Posterior cingulate gyrus (tissue), 11 donors: ENCODE measurements at regions not wholly inside any gene's neighbourhood (a gene's known extent, or its start where the extent isn't known, plus 50 kb on each side); places are given as distances from the start of the nearest gene placed in this dataset.

Source experiments
- DNase-seq, 10 donors: peaks; one replicate each; pipeline versions ENCODE4 v3.0.0 to v3.0.0-alpha.2; 2020 to 2021; ENCODE audit warnings: mixed read lengths in 3 of 10
- intact Hi-C: fragments of 100-400 bp; cut with DNase I; formaldehyde crosslinking; loops from one replicate; pipeline ENCODE4 v1.15.1; 2023

DNA sequence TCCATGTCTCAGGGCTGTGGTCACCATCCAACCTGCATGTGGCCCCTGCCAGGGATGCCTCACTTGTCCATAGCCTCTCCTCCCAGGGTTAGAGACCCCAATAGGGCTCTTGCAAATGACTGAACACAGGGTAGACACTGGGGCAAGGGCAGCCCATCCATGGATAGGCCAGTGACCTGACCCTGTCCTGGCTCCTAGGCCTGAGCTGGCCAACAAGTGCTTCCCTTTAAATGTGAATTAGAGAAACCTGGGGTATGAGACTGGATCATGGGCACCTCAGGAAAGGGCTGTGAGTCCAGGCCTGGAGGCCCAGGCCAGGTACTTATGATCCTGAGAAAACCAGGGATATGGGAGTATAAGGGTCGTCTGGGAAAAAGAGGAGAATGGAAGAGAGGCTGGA lies 64.5 kb downstream of the COPS8 start:
- no peak for DNase-seq
- intact Hi-C loops: loop anchor here (10.0 kb wide), 1 partner anchor 325 kb away; no protein-coding TSS in a partner anchor

DNA sequence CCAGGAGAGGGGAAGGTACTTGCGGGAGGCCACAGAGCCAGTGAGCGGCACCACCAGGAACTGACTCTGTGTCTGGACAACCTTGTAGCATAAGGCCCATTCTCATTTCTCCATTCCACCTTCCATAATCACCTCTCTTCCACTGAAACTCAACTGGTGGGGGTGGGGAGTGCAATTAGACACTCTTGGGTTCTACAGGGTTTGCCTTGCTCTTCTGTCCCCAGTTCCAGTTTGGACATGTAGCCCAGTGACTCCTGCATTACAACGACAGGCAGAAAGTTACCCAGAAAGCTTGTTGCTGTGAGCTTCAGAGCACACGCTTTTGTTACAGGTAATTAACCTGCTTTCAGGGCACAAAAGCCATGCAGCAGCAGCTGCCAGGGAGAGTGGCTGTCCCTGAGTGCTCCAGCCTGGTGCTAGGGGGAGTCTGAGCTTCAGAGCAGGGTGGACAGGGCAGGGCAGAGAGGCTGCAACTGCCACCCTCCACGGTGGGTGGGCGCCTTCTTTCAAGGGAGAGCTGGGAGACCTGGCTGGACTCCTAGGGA lies 65.2 kb downstream of the COPS8 start:
- no peak for DNase-seq
- intact Hi-C loops: loop anchor here (10.0 kb wide), 1 partner anchor 324 kb away; no protein-coding TSS in a partner anchor

DNA sequence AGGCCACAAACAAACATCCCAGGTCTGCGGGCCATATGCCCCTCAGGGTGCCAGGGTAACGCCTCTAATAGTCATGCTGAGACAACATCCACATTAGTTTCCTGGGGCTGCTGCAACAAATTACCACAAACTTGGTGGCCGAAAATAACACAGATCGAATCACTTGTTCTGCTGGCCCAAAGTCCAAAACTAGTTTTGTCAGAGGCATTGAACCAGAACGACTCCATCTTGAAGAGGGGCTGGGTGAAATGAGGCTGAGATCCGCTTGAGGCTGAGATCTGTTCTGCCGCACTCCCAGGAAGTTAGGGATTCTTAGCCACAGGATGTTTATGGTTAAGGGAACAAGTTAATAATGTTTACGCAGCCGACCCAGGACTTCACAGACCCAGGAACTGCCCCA lies 66.7 kb downstream of the COPS8 start:
- intact Hi-C loops: loop anchor here (10.0 kb wide), 1 partner anchor 322 kb away; no protein-coding TSS in a partner anchor
- DNase-seq: no peak

DNA sequence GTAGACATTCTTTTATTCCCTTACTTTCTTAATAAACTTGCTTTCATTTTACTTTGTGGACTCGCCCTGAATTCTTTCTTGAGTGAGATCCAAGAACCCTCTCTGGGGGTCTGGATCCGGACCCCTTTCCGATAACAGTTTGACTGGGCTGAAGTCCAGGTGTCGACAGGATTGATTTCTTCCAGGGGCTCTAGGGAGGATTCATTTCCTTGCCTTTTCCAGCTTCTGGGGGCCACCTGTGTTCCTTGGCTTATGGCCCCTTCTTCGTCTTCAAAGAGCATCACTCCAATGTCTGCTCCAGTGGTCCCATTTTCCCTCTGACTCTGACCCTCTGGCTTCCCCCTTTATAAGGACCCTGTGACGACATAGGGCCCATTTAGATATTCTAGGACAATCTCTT lies 67.5 kb downstream of the COPS8 start:
- DNase-seq: no peak
- intact Hi-C loops: loop anchor here (10.0 kb wide), 1 partner anchor 322 kb away; no protein-coding TSS in a partner anchor

DNA sequence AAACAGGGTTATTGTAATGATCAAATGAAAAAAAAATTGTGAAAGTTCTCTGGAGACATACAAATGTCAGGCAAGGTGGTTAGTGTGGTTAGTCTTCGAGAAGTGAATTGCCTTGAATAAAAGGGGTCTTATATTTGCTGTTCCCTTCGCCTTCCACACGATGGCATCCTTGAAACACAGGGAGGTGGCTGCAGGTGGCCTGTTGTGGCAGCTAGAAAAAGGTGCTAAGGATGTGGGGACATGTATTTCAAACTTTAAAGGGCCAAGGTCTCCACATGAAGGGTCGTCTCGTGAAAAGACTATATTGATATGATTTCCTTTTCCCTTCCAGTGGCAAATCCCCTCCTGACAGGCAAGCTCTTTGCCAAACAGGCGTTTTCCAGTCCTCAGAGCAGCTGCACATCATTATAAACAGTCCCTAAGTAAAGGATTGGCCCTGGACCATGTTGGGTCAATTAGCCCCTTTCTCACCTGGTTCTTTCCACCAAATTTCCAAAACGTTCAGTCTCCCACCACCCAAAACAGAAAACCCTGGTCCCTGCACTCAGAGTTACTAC lies 68.5 kb downstream of the COPS8 start:
- intact Hi-C loops: loop anchor here (10.0 kb wide), 1 partner anchor 321 kb away; no protein-coding TSS in a partner anchor
- no peak for DNase-seq

DNA sequence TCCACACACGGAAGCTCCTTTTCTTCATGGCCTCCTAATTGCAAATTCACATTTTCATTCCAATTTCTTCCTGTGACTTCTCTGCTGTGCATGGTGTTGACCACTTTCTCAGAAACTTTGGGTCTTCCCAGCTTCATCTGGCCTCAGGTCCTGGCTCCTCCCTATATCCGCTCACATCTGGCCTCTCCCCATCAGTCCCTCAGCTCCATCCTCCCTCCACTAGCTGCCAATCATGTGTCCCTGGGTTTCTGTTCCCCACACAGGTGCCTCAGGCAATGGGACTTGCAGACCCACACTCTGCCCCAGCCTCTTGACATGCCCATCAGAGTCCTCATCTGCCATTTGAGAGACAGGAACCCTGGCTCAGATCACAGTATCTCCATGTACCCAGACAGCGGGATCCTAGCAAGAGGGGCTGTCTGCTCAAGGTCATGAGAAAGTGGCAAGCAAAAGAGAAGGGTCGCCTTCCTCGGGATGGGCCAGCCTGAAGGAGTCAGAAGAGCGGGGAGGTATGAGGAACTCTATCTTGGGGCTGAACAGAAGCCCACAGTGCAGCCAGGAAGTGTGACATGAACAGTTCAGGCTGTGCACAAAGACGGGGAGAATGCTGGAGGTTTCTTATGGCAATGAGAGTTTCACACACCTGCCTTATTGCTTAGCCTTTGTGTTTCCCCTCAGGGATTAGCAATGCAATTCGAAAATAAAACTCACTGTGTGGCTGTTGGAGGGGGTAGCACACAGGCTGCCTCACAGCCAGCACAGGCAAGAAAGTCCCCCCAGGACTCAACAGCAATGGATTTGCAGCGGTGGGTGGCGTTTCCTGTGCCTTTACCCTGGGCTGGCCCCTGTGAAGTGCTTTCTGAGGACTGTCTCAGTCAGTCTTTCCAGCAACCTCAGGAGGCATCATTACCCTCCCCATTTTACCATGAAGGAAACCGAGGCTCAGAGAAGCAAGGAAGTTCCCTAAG lies 69.5 kb downstream of the COPS8 start:
- DNase-seq: no peak

DNA sequence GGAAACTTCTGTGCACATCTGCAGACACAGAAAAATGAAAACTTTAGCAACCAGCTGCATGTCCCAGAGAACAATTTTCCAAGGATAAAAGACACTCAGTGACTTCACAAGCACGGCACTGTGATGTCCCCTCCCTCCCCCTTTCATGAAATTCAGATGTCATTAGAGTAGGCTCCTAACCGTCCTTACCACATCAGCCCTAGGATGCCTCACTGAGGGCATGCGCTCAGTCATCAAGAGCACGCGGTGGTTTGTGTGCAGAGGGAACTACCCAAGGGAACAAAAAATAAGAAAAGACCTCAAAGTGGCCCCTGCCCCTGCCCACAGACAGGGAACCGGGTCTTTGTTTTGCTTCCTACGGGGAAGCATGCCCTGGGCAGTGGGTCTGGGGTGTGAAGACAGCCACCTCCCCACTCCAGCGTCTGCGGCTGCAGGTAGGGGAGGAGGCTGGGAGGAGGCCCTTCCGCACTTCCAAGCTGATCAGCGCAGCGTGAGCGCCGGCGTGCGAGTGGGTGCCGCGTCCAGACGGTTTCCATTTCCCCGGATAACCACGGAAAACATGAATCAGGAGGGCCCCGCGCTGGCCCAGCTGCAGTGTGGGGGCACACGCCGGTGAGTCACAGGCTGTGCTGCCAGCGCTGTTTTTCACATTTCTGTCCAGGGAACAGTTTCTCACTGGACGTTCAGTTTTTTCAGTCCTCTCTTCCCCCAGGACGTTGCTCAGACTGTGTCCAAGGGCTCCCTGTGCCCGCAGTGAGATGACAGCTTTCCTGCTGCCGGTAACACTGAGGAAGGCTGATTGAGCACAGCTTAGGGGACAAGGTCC lies 70.6 kb downstream of the COPS8 start:
- intact Hi-C loops: loop anchor here (10.0 kb wide), 1 partner anchor 319 kb away; no protein-coding TSS in a partner anchor
- DNase-seq: peak in 7 of 10 donors; percentile 49 to 91 (median 63)

More for the DNA sequence above, 69.5 kb downstream of the COPS8 start:
- intact Hi-C loops: loop anchor here (10.0 kb wide), 1 partner anchor 320 kb away; no protein-coding TSS in a partner anchor

DNA sequence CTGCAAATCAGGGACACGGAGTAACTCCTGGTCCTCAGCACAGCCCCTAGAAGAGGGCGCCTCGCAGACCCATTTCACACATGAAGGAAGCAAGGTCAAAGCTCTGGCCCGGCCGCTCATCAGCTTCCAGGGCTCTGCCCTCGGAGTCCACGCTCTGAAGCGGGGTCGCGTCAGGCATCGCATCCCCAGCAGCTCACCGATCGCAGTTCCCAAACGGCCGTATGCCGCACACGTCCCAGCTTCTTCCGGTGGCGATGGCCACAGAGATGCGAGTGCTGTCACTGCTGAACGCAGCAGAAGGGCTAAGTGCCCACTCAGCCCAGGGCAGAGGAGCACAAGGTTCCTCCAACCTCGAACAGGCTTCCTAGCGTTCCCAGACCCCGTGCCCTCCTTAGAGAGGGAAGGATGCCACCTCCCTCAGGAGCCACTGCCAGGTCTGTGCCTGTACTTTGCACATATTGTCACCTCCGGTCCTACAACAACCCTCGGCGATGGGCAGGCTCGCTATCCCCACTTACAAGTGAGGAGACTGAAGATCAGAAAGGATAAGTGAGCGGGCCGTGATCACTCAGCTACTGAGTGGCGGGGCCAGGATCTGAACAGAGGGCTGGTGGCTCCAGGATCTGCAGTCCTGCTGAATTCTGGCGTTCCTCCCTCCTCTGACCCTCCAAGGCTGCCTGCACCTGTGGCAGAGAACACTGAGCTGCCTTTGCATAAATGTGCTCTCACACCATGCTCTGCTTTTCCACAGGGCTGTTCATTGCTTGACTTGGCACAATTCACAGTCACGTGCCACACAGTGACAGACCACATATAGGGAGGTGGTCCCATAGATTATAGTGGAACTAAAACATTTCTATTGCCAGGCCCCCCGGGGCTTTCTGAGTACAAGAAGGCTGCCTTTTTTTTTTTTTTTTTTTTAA lies 71.4 kb downstream of the COPS8 start:
- intact Hi-C loops: loop anchor here (10.0 kb wide), 1 partner anchor 318 kb away; no protein-coding TSS in a partner anchor

DNA sequence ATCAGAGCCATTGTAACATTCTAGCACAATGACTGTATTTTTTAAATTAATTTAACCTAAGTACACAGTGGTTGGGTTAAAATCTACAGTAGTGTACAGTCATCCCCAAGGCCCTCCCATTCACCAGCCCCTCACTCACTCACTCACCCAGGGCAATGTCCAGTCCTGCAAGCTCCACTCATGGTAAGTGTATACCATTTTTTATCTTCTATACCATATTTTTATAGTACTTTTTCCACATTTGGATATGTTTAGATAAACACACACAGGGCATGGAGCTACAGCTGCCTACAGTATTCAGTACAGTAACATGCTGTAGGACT lies 72.1 kb downstream of the COPS8 start:
- intact Hi-C loops: loop anchor here (10.0 kb wide), 1 partner anchor 317 kb away; no protein-coding TSS in a partner anchor
- DNase-seq: no peak

More for the DNA sequence above, 71.4 kb downstream of the COPS8 start:
- no peak for DNase-seq

DNA sequence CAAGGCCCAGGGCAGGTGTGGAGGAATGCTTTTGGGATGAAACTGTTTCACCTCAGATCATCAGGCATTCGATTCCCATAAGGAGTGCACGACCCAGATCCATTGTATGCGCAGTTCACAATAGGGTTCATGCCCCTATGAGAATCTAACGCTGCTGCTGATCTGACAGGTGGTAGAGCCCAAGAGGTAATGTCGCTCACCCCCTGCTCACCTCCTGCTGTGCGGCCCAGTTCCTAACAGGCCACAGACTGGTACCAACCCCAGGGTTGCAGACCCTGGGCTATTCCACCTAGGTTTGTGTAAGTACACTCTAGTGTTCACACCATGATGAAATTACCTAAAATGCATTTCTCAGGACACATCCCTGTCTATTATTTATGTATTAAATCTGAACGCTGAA lies 72.5 kb downstream of the COPS8 start:
- no peak for DNase-seq
- intact Hi-C loops: loop anchor here (10.0 kb wide), 1 partner anchor 317 kb away; no protein-coding TSS in a partner anchor

DNA sequence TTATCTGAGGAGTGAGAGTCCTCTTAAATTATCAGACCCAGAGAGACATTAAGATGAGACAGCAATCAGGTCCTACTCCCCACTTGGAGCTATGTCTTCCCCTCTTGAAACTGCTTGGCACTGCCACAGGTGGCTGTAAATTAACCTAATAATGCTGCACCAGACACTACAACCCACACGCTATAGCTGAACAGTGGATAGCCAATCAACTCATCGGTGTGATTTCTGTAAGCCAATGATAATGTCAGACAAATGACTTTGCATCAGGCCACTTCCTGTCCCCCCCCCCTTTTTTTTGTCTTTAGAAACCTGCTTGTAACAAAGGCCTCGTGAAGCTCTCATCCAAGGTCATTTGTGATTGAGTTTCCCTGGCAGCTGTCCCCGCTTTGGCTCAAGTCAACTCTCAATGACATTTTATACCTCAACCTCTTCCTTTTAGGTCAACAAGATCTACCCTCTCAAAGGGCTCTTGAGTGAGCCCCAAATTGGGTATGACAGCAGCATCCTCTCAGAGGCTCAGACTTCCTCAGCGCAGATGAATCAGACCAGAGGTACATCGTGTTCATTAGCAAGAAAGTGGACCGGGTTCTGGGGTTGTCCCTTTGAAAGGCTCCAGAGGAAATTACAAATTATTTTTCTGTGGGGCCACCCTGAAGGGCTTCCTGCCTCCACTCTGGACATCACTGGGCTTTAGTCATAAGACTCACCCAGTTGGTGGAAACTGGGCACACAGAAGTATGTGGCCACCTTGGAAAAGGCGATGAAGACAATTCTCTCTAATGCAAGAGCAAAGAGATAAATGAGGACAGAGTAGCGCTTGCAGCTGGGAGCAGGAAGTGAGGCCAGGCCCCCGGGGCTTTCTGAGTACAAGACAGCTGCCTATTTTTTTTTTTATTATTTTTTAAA lies 73.6 kb downstream of the COPS8 start:
- DNase-seq: no peak
- intact Hi-C loops: loop anchor here (10.0 kb wide), 1 partner anchor 316 kb away; no protein-coding TSS in a partner anchor

DNA sequence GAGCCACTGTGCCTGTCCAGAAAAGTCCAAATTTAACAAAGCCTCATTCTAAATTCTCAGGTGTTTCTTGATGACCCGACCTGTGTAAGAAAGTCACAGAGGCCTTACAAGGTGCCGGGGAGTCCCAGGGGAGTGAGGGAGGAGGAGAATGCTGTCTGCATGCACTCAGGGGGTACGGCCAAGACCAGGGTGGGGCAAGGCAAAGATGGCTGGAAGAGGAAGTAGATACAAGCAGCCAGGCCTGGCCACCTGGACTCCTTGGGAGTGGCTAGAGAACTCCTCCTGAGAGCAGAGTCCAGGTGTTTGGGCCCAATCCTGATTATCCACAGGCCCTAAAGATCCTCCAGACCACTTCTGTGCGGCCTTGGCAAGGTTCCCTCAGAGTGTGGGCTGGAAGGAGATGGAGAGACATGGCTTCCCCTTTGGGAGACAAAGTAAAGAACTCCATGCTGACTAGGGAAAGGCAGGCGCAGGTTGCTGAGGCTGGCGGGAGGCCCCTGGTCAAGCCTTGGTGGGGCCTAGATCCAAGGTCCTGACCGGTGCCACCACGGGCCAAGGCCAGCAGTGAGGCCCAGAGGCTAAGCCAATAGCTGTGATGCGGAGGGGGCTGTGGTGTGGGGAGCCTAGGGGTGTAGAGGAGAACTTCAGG lies 74.7 kb downstream of the COPS8 start:
- no peak for DNase-seq

DNA sequence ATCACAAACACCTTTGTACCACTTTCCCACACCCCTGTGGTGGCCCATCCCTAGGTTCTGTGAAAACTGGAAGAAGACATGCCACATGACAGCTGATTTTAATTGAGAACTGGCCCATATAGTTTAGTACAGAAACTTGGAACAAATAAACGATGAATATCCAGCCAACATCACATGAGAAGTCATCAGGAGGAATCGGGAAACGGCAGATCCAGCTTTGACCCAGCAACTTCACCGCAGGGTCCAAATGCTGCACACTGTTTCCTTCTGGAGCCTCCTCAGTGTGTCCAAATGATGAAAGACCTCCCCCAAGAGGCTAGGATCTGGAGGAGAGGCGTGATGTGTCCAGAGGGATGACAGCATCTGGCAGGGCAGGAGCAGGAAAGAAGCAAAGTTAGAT lies 75.5 kb downstream of the COPS8 start:
- no peak for DNase-seq
- intact Hi-C loops: no loop called here

More for the DNA sequence above, 74.7 kb downstream of the COPS8 start:
- intact Hi-C loops: no loop called here

DNA sequence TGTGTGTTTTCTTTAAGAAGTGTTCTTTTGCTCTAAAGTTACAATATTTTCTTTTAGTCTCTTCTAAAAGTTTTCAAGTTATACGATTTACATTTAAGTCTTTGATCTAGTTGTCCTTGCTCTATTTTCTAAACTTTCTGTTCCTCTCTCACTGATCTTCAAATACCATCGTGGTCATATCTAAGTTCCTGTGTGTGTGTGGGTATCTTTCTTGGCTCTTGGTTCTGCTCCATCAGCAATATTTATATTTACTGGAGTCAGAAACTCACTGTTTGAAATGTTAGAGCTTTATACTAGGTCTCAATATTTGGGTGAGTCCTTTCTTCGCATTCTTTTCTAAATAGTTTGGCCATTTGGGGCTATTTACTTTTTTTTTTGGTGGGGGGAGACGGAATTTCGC lies 77.3 kb downstream of the COPS8 start:
- intact Hi-C loops: no loop called here
- no peak for DNase-seq

DNA sequence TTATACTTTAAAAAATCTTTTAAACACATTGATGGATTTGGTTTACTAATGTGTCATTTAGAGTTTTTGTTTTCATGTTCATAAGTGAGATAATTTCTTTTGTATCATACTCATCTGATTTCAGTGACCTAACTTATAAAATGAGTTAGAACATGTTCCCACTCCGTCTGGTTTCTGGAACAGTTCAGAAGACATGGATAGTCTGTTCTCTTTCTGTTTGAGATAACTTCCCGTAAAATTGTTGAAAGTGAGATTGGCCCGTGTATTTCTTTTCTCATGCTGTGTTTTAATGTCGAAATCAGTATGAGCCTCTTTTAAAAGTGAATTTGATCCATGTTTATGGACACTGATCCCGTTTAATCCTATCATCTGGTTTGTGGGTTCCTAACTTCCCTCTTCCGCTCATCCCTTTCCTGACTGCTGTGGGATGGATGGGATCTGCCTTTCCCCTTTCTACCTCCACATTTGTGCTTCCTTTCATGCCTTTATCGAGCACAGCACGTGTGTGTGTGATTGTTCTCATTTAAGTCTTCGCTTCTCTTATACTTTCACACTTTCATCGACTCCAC lies 78.9 kb downstream of the COPS8 start:
- DNase-seq: no peak
- intact Hi-C loops: no loop called here

DNA sequence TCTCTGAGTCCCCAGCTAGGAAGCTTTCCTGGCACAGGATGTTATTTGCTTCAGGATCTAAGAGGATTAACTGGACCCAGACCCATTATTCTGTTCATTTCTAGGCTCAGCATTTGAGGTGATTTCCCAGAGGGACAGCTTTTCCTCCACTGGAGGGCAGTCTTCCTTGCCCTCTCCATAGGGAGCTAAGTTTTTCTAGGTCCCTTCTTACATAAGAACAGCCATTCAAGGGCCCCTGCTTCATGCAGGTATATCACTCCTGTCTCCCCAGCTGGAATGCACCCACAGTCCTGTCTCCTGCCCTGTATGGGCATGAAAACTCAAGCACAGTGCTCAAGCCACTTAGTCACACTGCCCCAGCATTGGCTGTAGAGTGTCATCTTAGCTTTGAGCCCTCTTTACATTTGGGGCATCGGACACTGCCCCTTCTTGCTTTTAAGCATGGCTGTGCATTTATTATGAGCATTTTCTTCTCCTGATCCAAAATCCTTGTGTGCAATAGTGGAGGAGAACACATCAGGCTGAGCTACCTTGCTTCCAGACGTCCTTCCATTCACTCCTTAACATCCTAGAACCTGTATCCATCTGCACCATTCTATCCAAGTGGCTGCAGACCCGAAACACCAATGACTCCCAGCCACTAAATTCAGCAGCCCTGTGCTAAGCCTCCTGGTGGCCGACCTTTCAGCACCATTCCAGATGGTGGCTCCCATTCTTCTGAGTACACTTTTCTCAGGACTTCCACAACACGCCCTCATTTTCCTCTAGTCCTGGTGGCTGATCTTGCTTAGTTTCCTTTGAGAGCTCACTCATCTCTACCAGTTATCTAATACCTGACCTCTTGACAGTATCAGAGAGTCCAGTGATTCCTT lies 80.0 kb downstream of the COPS8 start:
- no peak for DNase-seq
- intact Hi-C loops: no loop called here
